Body of pancreas (tissue), 4 donors: ENCODE measurements at regions not wholly inside any gene's neighbourhood (a gene's known extent, or its start where the extent isn't known, plus 50 kb on each side); places are given as distances from the start of the nearest gene placed in this dataset.

ENCODE experiments used
- ATAC-seq: fragments of 150-250 bp; one replicate; pipeline ENCODE4 v1.9.1; 2016
- DNase-seq, 4 donors: peaks; one replicate each; pipeline ENCODE4 v3.0.0-alpha.2; 2019
- H3K27ac ChIP-seq, 4 donors: fragments of 200-600 bp; sonication (generic); 1 replicate in 3 of 4; 2 replicates in 1 of 4; pipeline versions ENCODE4 v1.5.1 to v1.6.1; 2016 to 2019; ENCODE audit warnings: mild to moderate bottlenecking in 1 of 4, mixed read lengths in 1 of 4, moderate library complexity in 1 of 4
- H3K27me3 ChIP-seq, 2 donors: fragments of 200-600 bp; sonication (generic); one replicate each; pipeline ENCODE4 v1.6.0; 2016; ENCODE audit warnings: mild to moderate bottlenecking in 1 of 2
- H3K36me3 ChIP-seq, 2 donors: fragments of 200-600 bp; sonication (generic); replicated peaks in 1 of 2; 2 replicates each; pipeline ENCODE4 v1.5.1; 2016; ENCODE audit warnings: low read depth in 2 of 2; ENCODE audit not compliant: insufficient read depth in 1 of 2
- H3K4me1 ChIP-seq: fragments of 200-600 bp; sonication (generic); one replicate; pipeline ENCODE4 v1.6.0; 2016
- H3K4me3 ChIP-seq, 2 donors: fragments of 200-600 bp; sonication (generic); 1 replicate in 1 of 2; 2 replicates in 1 of 2; pipeline ENCODE4 v1.5.1; 2016 to 2019
- H3K9me3 ChIP-seq, 3 donors: fragments of 200-600 bp; sonication (generic); 1 replicate in 2 of 3; 2 replicates in 1 of 3; pipeline ENCODE4 v1.5.1; 2016
- CTCF ChIP-seq, 7 experiments: fragments of 450-650 bp in 4 of 7; fragments of 200-600 bp in 3 of 7; sonication (generic) in 3 of 7; IDR thresholded peaks; one replicate each; pipeline ENCODE4 v1.5.1; 2016 to 2019; ENCODE audit warnings: antibody characterized with exemption in 7 of 7
- POLR2A ChIP-seq, 3 donors: fragments of 450-650 bp; IDR thresholded peaks; one replicate each; pipeline ENCODE4 v1.6.1; 2016; ENCODE audit warnings: antibody characterized with exemption in 3 of 3, mild to moderate bottlenecking in 2 of 3
- WGBS, 2 donors: methylation state at CpG; one replicate each; pipeline ENCODE4 v1.1.5; 2017; 5-methylcytosine and 5-hydroxymethylcytosine counted together
- intact Hi-C: fragments of 100-400 bp; cut with DNase I; formaldehyde crosslinking; loops from one replicate; pipeline ENCODE4 v1.15.1; 2023

GRCh38 chr1:228833911-228834688 is 98.8 kb downstream of the RHOU start:
- Histone ChIP-seq H3K4me3 (no peak overlapping the region), H3K9me3 (no peaks in the 10 kb centered on the region), H3K36me3 (no peaks in the 10 kb centered on the region), H3K27ac (no peak overlapping the region), H3K4me1 (peaks cover 60% of the 10 kb centered on the region), H3K27me3 (no peaks in the 10 kb centered on the region)
- DNase-seq (no peak), ATAC-seq (no peak)
- intact Hi-C loops: no loop called here
- TF ChIP-seq CTCF (IDR thresholded peaks at IDR 0.05): no peak
- TF ChIP-seq POLR2A (IDR thresholded peaks at IDR 0.05): no peak
- 59% methylated on average over 13 of the region's 13 CpGs for WGBS, 2 donors

- Histone ChIP-seq H3K27me3 (no peaks in the 10 kb centered on the region), H3K36me3 (no peaks in the 10 kb centered on the region), H3K27ac (no peak overlapping the region), H3K4me3 (no peak overlapping the region), H3K4me1 (peaks cover 52% of the 10 kb centered on the region), H3K9me3 (no peaks in the 10 kb centered on the region)
- DNase-seq (no peak), ATAC-seq (no peak)
- WGBS, 2 donors: 93 to 98% methylated on average over 5 of the region's 5 CpGs
- no peak for TF ChIP-seq CTCF (IDR thresholded peaks at IDR 0.05)
- no peak for TF ChIP-seq POLR2A (IDR thresholded peaks at IDR 0.05)
- intact Hi-C loops: no loop called here
These were observed 100.2 kb downstream of the RHOU start for GRCh38 chr1:228835456-228835855.

- ATAC-seq: no peak
- intact Hi-C loops: no loop called here
These were observed 100.6 kb downstream of the RHOU start for GRCh38 chr1:228835911-228836310.

GRCh38 chr1:228836427-228836826 is 101.1 kb downstream of the RHOU start:
- DNase-seq (peak in 2 of 4 donors; percentile 45 to 46), ATAC-seq (no peak)
- no peaks in the 10 kb centered on the region for H3K27me3 ChIP-seq
- TF ChIP-seq POLR2A (IDR thresholded peaks at IDR 0.05) (peak in 2 of 3 donors; percentile 20 to 46), CTCF (IDR thresholded peaks at IDR 0.05) (no peak)
- no peak overlapping the region for H3K4me3 ChIP-seq
- WGBS, 2 donors: 46 to 57% methylated on average over 3 of the region's 3 CpGs
- intact Hi-C loops: no loop called here
- peaks cover 42% of the 10 kb centered on the region for H3K4me1 ChIP-seq
- H3K9me3 ChIP-seq: no peaks in the 10 kb centered on the region
- no peaks in the 10 kb centered on the region for H3K36me3 ChIP-seq
- peak overlapping the region in 3 of 4 donors; percentile 91 to 95 (median 93) for H3K27ac ChIP-seq

More at GRCh38 chr1:228835911-228836310, 100.6 kb downstream of the RHOU start:
- Histone ChIP-seq H3K4me1 (peaks cover 47% of the 10 kb centered on the region), H3K4me3 (no peak overlapping the region), H3K36me3 (no peaks in the 10 kb centered on the region), H3K27ac (peak overlapping the region in 2 of 4 donors; percentile 91 to 95), H3K9me3 (no peaks in the 10 kb centered on the region), H3K27me3 (no peaks in the 10 kb centered on the region)
- no peak for DNase-seq
- TF ChIP-seq POLR2A (IDR thresholded peaks at IDR 0.05): no peak
- TF ChIP-seq CTCF (IDR thresholded peaks at IDR 0.05): no peak
- WGBS, 2 donors: 89 to 90% methylated on average over 3 of the region's 3 CpGs

GRCh38 chr1:228837032-228837431 is 101.8 kb downstream of the RHOU start:
- H3K27me3 ChIP-seq: no peaks in the 10 kb centered on the region
- intact Hi-C loops: no loop called here
- DNase-seq (no peak), ATAC-seq (no peak)
- TF ChIP-seq CTCF (IDR thresholded peaks at IDR 0.05): no peak
- no peak for TF ChIP-seq POLR2A (IDR thresholded peaks at IDR 0.05)
- H3K9me3 ChIP-seq: no peaks in the 10 kb centered on the region
- no peaks in the 10 kb centered on the region for H3K36me3 ChIP-seq
- peaks cover 40% of the 10 kb centered on the region for H3K4me1 ChIP-seq
- peak overlapping the region in 3 of 4 donors; percentile 91 to 95 (median 93) for H3K27ac ChIP-seq
- H3K4me3 ChIP-seq: no peak overlapping the region
- 86 to 95% methylated on average over 8 of the region's 8 CpGs for WGBS, 2 donors
